Midbrain (tissue), 1 donor: ENCODE measurements at regions not wholly inside any gene's neighbourhood (a gene's known extent, or its start where the extent isn't known, plus 50 kb on each side); places are given as distances from the start of the nearest gene placed in this dataset.

ENCODE experiments used
- DNase-seq: peaks from one replicate; lab custom pipeline; 2025; lab: John Stamatoyannopoulos, UW

- no peak for DNase-seq
These were observed 367.6 kb upstream of the ERCC4 start for GRCh38 chr16:13552062-13552959.

- DNase-seq: no peak
These were observed 367.0 kb upstream of the ERCC4 start for GRCh38 chr16:13552960-13553257.

- no peak for DNase-seq
These were observed 366.4 kb upstream of the ERCC4 start for GRCh38 chr16:13553453-13553985.

GRCh38 chr16:13554005-13554404, 365.9 kb upstream of the ERCC4 start:
- DNase-seq: no peak

GRCh38 chr16:13554643-13555042, 365.3 kb upstream of the ERCC4 start:
- no peak for DNase-seq

GRCh38 chr16:13557418-13557817, 362.5 kb upstream of the ERCC4 start:
- no peak for DNase-seq

GRCh38 chr16:13558752-13559151, 361.2 kb upstream of the ERCC4 start:
- DNase-seq: no peak

GRCh38 chr16:13559624-13560023, 360.3 kb upstream of the ERCC4 start:
- no peak for DNase-seq

GRCh38 chr16:13560151-13560550, 359.8 kb upstream of the ERCC4 start:
- DNase-seq: no peak

- DNase-seq: no peak
These were observed 358.5 kb upstream of the ERCC4 start for GRCh38 chr16:13561291-13562070.

GRCh38 chr16:13568803-13569202, 351.2 kb upstream of the ERCC4 start:
- DNase-seq: no peak

- DNase-seq: no peak
These were observed 350.0 kb upstream of the ERCC4 start for GRCh38 chr16:13569986-13570385.

GRCh38 chr16:13571036-13571435, 348.9 kb upstream of the ERCC4 start:
- DNase-seq: no peak

- no peak for DNase-seq
These were observed 346.1 kb upstream of the ERCC4 start for GRCh38 chr16:13573903-13574302.

- DNase-seq: no peak
These were observed 333.9 kb upstream of the ERCC4 start for GRCh38 chr16:13586051-13586450.

- DNase-seq: no peak
These were observed 332.8 kb upstream of the ERCC4 start for GRCh38 chr16:13587181-13587580.

GRCh38 chr16:13594823-13595222, 325.1 kb upstream of the ERCC4 start:
- no peak for DNase-seq

- no peak for DNase-seq
These were observed 313.1 kb upstream of the ERCC4 start for GRCh38 chr16:13606804-13607203.

- no peak for DNase-seq
These were observed 312.7 kb upstream of the ERCC4 start for GRCh38 chr16:13607289-13607688.

- DNase-seq: no peak
These were observed 308.4 kb upstream of the ERCC4 start for GRCh38 chr16:13611596-13611995.

GRCh38 chr16:13612623-13613022, 307.3 kb upstream of the ERCC4 start:
- DNase-seq: no peak

GRCh38 chr16:13613165-13613564, 306.8 kb upstream of the ERCC4 start:
- DNase-seq: no peak

GRCh38 chr16:13621639-13622038, 298.3 kb upstream of the ERCC4 start:
- DNase-seq: no peak
